PC-9 (cell line): ENCODE measurements at regions not wholly inside any gene's neighbourhood (a gene's known extent, or its start where the extent isn't known, plus 50 kb on each side); places are given as distances from the start of the nearest gene placed in this dataset.

Source experiments
- EZH2 ChIP-seq: fragments of 200-600 bp; sonication (generic); IDR thresholded peaks from 2 replicates; pipeline ENCODE4 v1.8.0; 2017; ENCODE audit warnings: antibody characterized with exemption, low read depth
- TF ChIP-seq, protein P1 (sequence below): fragments of 200-600 bp; sonication (generic); conservative IDR thresholded peaks from 2 replicates; pipeline ENCODE4 v1.6.1; 2017; ENCODE audit warnings: mixed run types, antibody characterized with exemption, mild to moderate bottlenecking, moderate library complexity

DNA sequence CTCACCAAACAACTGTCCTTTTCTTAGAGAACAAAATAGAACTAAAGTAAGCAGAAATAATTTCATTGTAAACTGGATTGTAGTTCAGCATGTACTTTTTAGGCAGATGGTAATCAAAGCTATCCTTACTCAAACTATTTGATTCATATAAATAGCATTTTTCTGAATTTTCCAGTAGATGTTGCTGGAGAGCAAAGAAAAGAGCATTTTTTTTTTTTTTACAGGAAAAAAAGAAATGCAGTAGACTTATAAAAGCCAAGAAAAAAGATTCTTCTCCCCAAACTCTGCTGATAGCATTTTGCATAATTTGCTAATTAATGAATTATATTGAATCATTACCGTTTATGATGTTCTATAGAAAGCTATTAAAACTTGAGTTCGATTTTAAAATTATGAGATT is 715.3 kb upstream of the WWC1 start:
- TF ChIP-seq EZH2: no peak
- TF ChIP-seq, protein P1, sequence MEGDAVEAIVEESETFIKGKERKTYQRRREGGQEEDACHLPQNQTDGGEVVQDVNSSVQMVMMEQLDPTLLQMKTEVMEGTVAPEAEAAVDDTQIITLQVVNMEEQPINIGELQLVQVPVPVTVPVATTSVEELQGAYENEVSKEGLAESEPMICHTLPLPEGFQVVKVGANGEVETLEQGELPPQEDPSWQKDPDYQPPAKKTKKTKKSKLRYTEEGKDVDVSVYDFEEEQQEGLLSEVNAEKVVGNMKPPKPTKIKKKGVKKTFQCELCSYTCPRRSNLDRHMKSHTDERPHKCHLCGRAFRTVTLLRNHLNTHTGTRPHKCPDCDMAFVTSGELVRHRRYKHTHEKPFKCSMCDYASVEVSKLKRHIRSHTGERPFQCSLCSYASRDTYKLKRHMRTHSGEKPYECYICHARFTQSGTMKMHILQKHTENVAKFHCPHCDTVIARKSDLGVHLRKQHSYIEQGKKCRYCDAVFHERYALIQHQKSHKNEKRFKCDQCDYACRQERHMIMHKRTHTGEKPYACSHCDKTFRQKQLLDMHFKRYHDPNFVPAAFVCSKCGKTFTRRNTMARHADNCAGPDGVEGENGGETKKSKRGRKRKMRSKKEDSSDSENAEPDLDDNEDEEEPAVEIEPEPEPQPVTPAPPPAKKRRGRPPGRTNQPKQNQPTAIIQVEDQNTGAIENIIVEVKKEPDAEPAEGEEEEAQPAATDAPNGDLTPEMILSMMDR: no peak; the same call in 1 of the 2 replicates
